ENCODE measurements at regions not wholly inside any gene's neighbourhood (a gene's known extent, or its start where the extent isn't known, plus 50 kb on each side); places are given as distances from the start of the nearest gene placed in this dataset.

DNA sequence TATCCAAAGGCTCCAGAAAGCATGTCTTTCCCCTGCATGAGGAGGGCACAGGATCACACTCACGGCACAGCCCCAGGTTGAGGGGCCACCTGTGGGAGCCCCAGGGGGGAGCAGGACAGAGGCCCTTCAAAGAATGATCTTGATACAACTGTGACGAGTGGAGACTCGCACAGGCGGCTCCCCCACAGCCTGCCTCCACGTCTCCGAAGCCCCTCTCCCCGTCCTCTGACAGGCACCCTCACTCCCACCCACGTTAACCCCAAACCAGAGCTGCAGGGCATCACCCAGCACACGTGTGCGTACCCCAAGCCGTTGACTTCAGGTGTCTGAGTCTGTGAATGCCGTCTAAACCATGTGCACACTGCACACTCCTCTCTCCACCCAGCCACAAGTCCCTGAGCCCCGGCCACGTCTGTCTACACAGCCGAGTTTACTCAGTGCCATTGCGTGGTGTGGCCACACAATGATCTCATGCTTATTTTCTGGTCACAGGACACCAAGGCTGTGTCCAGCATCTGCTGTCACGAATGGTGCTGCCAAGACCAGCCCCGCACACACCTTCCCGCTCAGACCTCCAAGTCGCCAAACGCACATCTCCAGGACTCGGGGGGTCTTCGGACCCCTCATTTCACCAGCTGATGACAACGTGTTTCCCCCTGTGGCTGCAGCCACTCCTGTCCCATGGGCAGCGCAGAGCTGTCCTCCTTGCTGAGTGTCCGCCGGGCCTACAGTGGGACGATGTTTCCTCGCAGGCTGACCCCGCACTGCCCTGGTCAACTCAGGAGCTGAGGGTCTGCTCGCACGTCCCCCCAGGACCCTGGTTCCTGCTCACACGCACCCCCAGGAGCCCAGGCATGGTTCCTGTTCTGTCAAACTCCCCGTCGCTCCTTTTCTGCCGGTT is 251.2 kb downstream of the BRD1 start:
- Histone ChIP-seq H3K36me3 (ENCODE audit: control insufficient read depth in 1 of 2, insufficient read depth in 2 of 2, low read length in 2 of 2) (no peaks in the 10 kb centered on the region), H2AFZ (ENCODE audit: low read depth, low read length, poor library complexity, severe bottlenecking) (no peak overlapping the region), H3K9me3 (ENCODE audit: control insufficient read depth in 1 of 2, insufficient read depth in 1 of 2, low read depth in 1 of 2, low read length in 2 of 2) (peaks cover 9 to 11% of the 10 kb centered on the region in 2 experiments; a peak in 2 of 4 replicates), H3K27ac (ENCODE audit: low read depth, low read length) (no peak overlapping the region), H4K20me1 (ENCODE audit: insufficient read depth) (no peaks in the 10 kb centered on the region), H3K4me1 (ENCODE audit: control insufficient read depth in 1 of 2, insufficient read depth in 2 of 2, low read length in 2 of 2) (no peaks in the 10 kb centered on the region), H3K79me2 (ENCODE audit: insufficient read depth, low read length) (peaks cover 32% of the 10 kb centered on the region), H3K4me2 (ENCODE audit: low read length) (no peak overlapping the region), H3K27me3 (ENCODE audit: insufficient read depth, low read length) (no peaks in the 10 kb centered on the region), H3K9me2 (ENCODE audit: insufficient read depth) (no peaks in the 10 kb centered on the region), H3K4me3 (replicated peaks in 1 of 2; ENCODE audit: low read depth in 1 of 2, low read length in 2 of 2) (no peak overlapping the region), H3K9ac (ENCODE audit: low read length) (no peak overlapping the region)
- POLR2A ChIA-PET: no interaction called here
- intact Hi-C loops (cut with micrococcal nuclease): no loop called here
- RAD21 ChIA-PET (ENCODE audit: low non-redundant PET in 1 of 2, low total read pairs in 2 of 2, uncharacterized antibody in 2 of 2, unreplicated experiment in 2 of 2): no interaction called here
- no TSS peak for BruUV-seq (replicated peaks)
- CTCF ChIA-PET: no interaction called here
- ATAC-seq: no peak
- DNase-seq (ENCODE audit: low read depth, low spot score): no peak
- TF ChIP-seq YY1 (IDR thresholded peaks at IDR 0.05; ENCODE audit: extremely low read depth, insufficient replicate concordance, low read depth, low read length) (no peak), ZNF274 (IDR thresholded peaks at IDR 0.05; ENCODE audit: low read depth, low read length) (no peak)

DNA sequence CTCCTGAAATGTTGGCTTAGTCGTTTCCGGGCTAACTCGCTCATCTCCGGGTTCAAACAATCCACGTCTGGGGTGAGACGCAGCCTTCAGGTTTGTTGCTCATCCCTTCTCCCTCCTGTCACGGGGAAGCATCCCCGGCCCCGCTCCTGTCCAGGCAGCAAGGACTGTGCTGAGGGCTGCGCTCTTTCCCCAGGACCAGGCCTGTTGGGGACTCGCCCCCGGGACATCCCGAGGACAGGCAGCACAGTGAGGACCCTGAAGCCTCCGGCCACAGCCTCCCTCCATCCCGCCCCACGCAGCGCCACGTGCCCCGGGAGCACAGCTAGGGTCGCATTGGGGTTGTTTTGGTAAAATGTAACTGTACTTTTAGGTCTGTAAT is 252.0 kb downstream of the BRD1 start:
- ChIA-PET CTCF (no interaction called here), POLR2A (no interaction called here), RAD21 (ENCODE audit: low non-redundant PET in 1 of 2, low total read pairs in 2 of 2, uncharacterized antibody in 2 of 2, unreplicated experiment in 2 of 2) (no interaction called here)
- BruUV-seq (replicated peaks): no TSS peak
- Histone ChIP-seq H2AFZ (ENCODE audit: low read depth, low read length, poor library complexity, severe bottlenecking) (no peak overlapping the region), H3K9me3 (ENCODE audit: control insufficient read depth in 1 of 2, insufficient read depth in 1 of 2, low read depth in 1 of 2, low read length in 2 of 2) (peaks cover 6% of the 10 kb centered on the region in 2 experiments; a peak in 2 of 4 replicates), H3K27me3 (ENCODE audit: insufficient read depth, low read length) (no peaks in the 10 kb centered on the region), H3K9ac (ENCODE audit: low read length) (no peak overlapping the region), H3K36me3 (ENCODE audit: control insufficient read depth in 1 of 2, insufficient read depth in 2 of 2, low read length in 2 of 2) (no peaks in the 10 kb centered on the region), H4K20me1 (ENCODE audit: insufficient read depth) (no peaks in the 10 kb centered on the region), H3K4me2 (ENCODE audit: low read length) (no peak overlapping the region), H3K4me1 (ENCODE audit: control insufficient read depth in 1 of 2, insufficient read depth in 2 of 2, low read length in 2 of 2) (no peaks in the 10 kb centered on the region), H3K79me2 (ENCODE audit: insufficient read depth, low read length) (peaks cover 30% of the 10 kb centered on the region), H3K4me3 (replicated peaks in 1 of 2; ENCODE audit: low read depth in 1 of 2, low read length in 2 of 2) (no peak overlapping the region), H3K27ac (ENCODE audit: low read depth, low read length) (no peak overlapping the region), H3K9me2 (ENCODE audit: insufficient read depth) (no peaks in the 10 kb centered on the region)
- ATAC-seq (no peak), DNase-seq (ENCODE audit: low read depth, low spot score) (no peak)
- intact Hi-C loops (cut with micrococcal nuclease): no loop called here
- TF ChIP-seq, protein P1, sequence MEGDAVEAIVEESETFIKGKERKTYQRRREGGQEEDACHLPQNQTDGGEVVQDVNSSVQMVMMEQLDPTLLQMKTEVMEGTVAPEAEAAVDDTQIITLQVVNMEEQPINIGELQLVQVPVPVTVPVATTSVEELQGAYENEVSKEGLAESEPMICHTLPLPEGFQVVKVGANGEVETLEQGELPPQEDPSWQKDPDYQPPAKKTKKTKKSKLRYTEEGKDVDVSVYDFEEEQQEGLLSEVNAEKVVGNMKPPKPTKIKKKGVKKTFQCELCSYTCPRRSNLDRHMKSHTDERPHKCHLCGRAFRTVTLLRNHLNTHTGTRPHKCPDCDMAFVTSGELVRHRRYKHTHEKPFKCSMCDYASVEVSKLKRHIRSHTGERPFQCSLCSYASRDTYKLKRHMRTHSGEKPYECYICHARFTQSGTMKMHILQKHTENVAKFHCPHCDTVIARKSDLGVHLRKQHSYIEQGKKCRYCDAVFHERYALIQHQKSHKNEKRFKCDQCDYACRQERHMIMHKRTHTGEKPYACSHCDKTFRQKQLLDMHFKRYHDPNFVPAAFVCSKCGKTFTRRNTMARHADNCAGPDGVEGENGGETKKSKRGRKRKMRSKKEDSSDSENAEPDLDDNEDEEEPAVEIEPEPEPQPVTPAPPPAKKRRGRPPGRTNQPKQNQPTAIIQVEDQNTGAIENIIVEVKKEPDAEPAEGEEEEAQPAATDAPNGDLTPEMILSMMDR (IDR thresholded peaks at IDR 0.05 in 2 of 3, conservative IDR thresholded peaks at IDR 0.05 in 1 of 3; ENCODE audit: borderline replicate concordance in 1 of 3, insufficient read depth in 1 of 3, low read depth in 2 of 3, low read length in 2 of 3): no peak
- TF ChIP-seq, protein P2, sequence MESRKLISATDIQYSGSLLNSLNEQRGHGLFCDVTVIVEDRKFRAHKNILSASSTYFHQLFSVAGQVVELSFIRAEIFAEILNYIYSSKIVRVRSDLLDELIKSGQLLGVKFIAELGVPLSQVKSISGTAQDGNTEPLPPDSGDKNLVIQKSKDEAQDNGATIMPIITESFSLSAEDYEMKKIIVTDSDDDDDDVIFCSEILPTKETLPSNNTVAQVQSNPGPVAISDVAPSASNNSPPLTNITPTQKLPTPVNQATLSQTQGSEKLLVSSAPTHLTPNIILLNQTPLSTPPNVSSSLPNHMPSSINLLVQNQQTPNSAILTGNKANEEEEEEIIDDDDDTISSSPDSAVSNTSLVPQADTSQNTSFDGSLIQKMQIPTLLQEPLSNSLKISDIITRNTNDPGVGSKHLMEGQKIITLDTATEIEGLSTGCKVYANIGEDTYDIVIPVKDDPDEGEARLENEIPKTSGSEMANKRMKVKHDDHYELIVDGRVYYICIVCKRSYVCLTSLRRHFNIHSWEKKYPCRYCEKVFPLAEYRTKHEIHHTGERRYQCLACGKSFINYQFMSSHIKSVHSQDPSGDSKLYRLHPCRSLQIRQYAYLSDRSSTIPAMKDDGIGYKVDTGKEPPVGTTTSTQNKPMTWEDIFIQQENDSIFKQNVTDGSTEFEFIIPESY (IDR thresholded peaks at IDR 0.05; ENCODE audit: extremely low read depth, insufficient replicate concordance, low read length): no peak
- TF ChIP-seq JUND (IDR thresholded peaks at IDR 0.05): no peak
- TF ChIP-seq RAD21 (IDR thresholded peaks at IDR 0.05; ENCODE audit: low read depth): no peak
- TF ChIP-seq ELF1 (IDR thresholded peaks at IDR 0.05; ENCODE audit: borderline replicate concordance, low read depth): no peak
- no peak for TF ChIP-seq POLR2A (IDR thresholded peaks at IDR 0.05; ENCODE audit: borderline replicate concordance, extremely low read depth, insufficient read depth, insufficient read length)
- no peak for TF ChIP-seq SP1 (IDR thresholded peaks at IDR 0.05; ENCODE audit: low read depth)
- no peak for TF ChIP-seq ZFX (IDR thresholded peaks at IDR 0.05)
- no peak for TF ChIP-seq YY1 (IDR thresholded peaks at IDR 0.05; ENCODE audit: extremely low read depth, insufficient replicate concordance, low read depth, low read length)
- TF ChIP-seq CEBPB (IDR thresholded peaks at IDR 0.05; ENCODE audit: low read depth): no peak
- TF ChIP-seq CBX3 (IDR thresholded peaks at IDR 0.05; ENCODE audit: low read depth): no peak
- TF ChIP-seq ZNF274 (IDR thresholded peaks at IDR 0.05; ENCODE audit: low read depth, low read length): no peak
- no peak for TF ChIP-seq EGR1 (IDR thresholded peaks at IDR 0.05; ENCODE audit: low read depth)
- TF ChIP-seq POLR2AphosphoS5 (IDR thresholded peaks at IDR 0.05; ENCODE audit: low read depth, low read length): no peak
- no peak for TF ChIP-seq FOSL1 (IDR thresholded peaks at IDR 0.05; ENCODE audit: low read depth)
- TF ChIP-seq EZH2 (IDR thresholded peaks at IDR 0.05): no peak
